ENCODE measurements at regions not wholly inside any gene's neighbourhood (a gene's known extent, or its start where the extent isn't known, plus 50 kb on each side); places are given as distances from the start of the nearest gene placed in this dataset.

DNA sequence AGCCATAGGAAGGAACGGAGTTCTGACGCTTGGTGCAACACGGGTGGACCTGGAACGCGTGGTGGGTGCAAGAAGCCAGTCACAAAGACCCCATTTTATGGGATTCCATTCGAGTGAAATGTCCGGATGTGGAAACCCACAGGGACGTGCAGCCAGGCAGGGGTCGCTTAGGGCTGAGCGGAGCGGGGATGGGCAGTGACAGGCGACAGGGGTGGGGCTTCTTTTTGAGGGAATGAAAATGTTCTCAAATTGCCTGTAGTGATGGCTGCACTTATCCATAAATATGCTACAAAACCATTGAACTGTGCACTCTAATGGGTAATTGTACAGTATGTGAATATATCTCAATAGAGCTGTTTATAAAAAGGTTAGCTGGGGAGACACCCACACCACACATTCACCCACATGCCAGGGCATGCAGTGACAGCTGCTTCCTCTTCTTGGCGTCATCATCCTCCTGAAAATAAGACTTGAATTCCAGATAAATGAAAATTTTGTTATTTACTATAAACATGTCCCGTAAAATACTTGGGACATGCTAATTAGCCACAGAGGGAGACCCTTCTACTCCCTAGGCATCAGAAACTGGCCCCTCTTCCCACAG is 71.3 kb upstream of the OLFM1 start:
- Histone ChIP-seq H3K9me3 (ENCODE audit: insufficient read depth, low read length) (no peaks in the 10 kb centered on the region; the same call in 1 of the 2 replicates), H3K27me3 (ENCODE audit: insufficient read depth, insufficient read length) (peaks cover 3% of the 10 kb centered on the region)

DNA sequence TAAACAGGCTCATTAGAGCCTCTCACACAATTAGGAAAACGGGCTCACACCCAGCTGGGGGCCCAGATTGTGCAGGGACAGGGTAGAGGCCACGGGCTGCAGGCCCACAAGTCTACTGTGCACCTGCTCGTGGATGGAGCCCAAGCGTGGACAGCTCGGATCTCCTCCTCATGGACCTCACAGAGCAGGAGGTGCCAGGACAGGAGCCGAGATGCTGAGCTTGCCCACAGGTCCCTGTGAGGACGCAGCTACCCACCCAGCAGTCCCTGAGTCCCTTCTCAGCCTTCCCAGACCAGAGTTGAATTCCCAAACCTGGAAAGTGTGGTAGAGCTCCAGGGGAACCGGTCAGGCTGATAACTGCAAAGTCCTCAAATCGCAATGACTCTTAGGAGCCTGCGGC is 70.6 kb upstream of the OLFM1 start:
- Histone ChIP-seq H3K9ac (ENCODE audit: insufficient read length, low read depth) (no peak overlapping the region), H3K4me1 (ENCODE audit: insufficient read depth, insufficient read length) (peaks cover 10% of the 10 kb centered on the region), H3K9me3 (ENCODE audit: insufficient read depth, low read length) (no peaks in the 10 kb centered on the region; the same call in 1 of the 2 replicates), H3K36me3 (ENCODE audit: insufficient read depth, insufficient read length, low read length) (no peaks in the 10 kb centered on the region), H3K4me3 (ENCODE audit: insufficient read length, low read depth) (no peak overlapping the region), H3K27me3 (ENCODE audit: insufficient read depth, insufficient read length) (peaks cover 3% of the 10 kb centered on the region)
- no peak for TF ChIP-seq SUZ12 (IDR thresholded peaks at IDR 0.05; ENCODE audit: extremely low read depth, insufficient read depth, insufficient read length)
- no peak for TF ChIP-seq ZNF274 (IDR thresholded peaks at IDR 0.05; ENCODE audit: low read depth, low read length)
- no peak for TF ChIP-seq YY1 (IDR thresholded peaks at IDR 0.05; ENCODE audit: insufficient read depth, insufficient read length)
- no peak for DNase-seq (ENCODE audit: low read depth, low spot score)

More for the DNA sequence above, 71.3 kb upstream of the OLFM1 start:
- no peak overlapping the region for H3K4me3 ChIP-seq (ENCODE audit: insufficient read length, low read depth)
- DNase-seq (ENCODE audit: low read depth, low spot score): no peak
- no peaks in the 10 kb centered on the region for H3K36me3 ChIP-seq (ENCODE audit: insufficient read depth, insufficient read length, low read length)
- H3K9ac ChIP-seq (ENCODE audit: insufficient read length, low read depth): no peak overlapping the region
- H3K4me1 ChIP-seq (ENCODE audit: insufficient read depth, insufficient read length): peaks cover 10% of the 10 kb centered on the region
- TF ChIP-seq ZNF274 (IDR thresholded peaks at IDR 0.05; ENCODE audit: low read depth, low read length): no peak
- TF ChIP-seq SUZ12 (IDR thresholded peaks at IDR 0.05; ENCODE audit: extremely low read depth, insufficient read depth, insufficient read length): no peak
- no peak for TF ChIP-seq YY1 (IDR thresholded peaks at IDR 0.05; ENCODE audit: insufficient read depth, insufficient read length)

DNA sequence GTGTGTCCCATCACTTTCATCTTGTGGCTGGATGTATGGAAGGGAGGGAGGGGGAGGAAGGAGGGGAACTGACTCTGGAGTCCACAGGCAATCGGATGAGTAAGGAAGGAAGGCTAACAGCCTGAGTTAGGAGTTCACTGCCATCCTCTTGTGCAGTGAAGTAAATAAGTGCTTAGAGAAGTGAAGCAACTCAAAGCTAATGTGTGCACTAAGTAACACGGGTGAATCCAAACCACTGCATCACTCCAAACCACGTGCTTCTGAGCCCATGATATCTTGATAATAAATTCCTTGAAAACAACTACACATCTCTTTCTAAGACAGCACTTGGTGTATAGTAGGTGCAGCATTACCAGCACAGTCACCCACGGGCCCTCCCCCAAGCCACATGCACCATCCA is 69.6 kb upstream of the OLFM1 start:
- Histone ChIP-seq H3K27me3 (ENCODE audit: insufficient read depth, insufficient read length) (peaks cover 3% of the 10 kb centered on the region), H3K9ac (ENCODE audit: insufficient read length, low read depth) (no peak overlapping the region), H3K9me3 (ENCODE audit: insufficient read depth, low read length) (no peaks in the 10 kb centered on the region; the same call in 1 of the 2 replicates), H3K4me1 (ENCODE audit: insufficient read depth, insufficient read length) (peaks cover 15% of the 10 kb centered on the region), H3K4me3 (ENCODE audit: insufficient read length, low read depth) (no peak overlapping the region), H3K36me3 (ENCODE audit: insufficient read depth, insufficient read length, low read length) (no peaks in the 10 kb centered on the region)
- no peak for TF ChIP-seq SUZ12 (IDR thresholded peaks at IDR 0.05; ENCODE audit: extremely low read depth, insufficient read depth, insufficient read length)
- TF ChIP-seq YY1 (IDR thresholded peaks at IDR 0.05; ENCODE audit: insufficient read depth, insufficient read length): no peak
- TF ChIP-seq ZNF274 (IDR thresholded peaks at IDR 0.05; ENCODE audit: low read depth, low read length): no peak
- DNase-seq (ENCODE audit: low read depth, low spot score): no peak

DNA sequence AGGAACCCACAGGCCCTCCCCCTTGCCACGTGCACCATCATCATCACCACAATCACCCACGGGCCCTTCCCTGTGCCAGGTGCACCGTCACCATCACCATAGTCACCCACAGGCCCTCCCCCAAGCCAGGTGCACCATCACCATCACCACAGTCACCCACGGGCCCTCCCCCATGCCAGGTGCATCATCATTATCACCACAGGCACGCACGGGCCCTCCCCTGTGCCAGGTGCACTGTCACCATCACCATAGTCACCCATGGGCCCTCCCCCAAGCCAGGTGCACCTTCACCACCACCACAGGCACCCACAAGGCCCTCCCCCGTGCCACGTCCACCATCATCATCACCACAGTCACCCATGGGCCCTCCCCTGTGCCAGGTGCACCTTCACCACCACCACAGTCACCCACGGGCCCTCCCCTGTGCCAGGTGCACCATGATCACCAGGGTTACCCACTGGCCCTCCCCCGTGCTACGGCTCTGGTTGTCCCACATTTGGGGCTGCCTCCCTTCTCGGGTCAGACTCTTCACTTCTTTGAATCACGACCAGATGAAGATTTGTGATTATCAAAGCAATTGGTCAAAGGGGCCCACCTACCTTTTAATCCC is 69.1 kb upstream of the OLFM1 start:
- H3K9me3 ChIP-seq (ENCODE audit: insufficient read depth, low read length): no peaks in the 10 kb centered on the region; the same call in 1 of the 2 replicates
- H3K27me3 ChIP-seq (ENCODE audit: insufficient read depth, insufficient read length): peaks cover 3% of the 10 kb centered on the region
- no peaks in the 10 kb centered on the region for H3K36me3 ChIP-seq (ENCODE audit: insufficient read depth, insufficient read length, low read length)
- H3K9ac ChIP-seq (ENCODE audit: insufficient read length, low read depth): no peak overlapping the region
- H3K4me3 ChIP-seq (ENCODE audit: insufficient read length, low read depth): no peak overlapping the region
- DNase-seq (ENCODE audit: low read depth, low spot score): no peak
- no peak for TF ChIP-seq ZNF274 (IDR thresholded peaks at IDR 0.05; ENCODE audit: low read depth, low read length)
- TF ChIP-seq YY1 (IDR thresholded peaks at IDR 0.05; ENCODE audit: insufficient read depth, insufficient read length): no peak
- TF ChIP-seq SUZ12 (IDR thresholded peaks at IDR 0.05; ENCODE audit: extremely low read depth, insufficient read depth, insufficient read length): no peak
- peaks cover 13% of the 10 kb centered on the region for H3K4me1 ChIP-seq (ENCODE audit: insufficient read depth, insufficient read length)

DNA sequence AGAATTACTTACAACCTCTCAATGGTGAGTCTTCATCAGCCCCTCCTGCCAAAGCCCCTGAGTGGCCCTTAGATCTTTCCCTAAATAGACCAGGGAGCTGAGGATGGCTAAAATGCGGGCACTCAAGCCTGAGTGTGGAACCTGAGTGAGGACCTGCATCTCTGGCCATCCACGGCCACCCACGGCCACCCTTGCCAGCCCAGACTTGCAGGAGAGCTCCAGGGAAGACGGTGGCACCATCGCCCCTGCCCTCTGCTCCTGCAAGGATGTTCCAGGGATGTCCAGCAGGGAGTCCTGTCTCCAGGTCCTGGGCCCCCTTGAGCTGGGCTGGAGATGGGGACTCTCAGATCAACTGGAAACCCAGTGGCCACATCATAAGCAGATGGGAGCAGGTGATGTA is 68.2 kb upstream of the OLFM1 start:
- no peak for DNase-seq (ENCODE audit: low read depth, low spot score)
- Histone ChIP-seq H3K9me3 (ENCODE audit: insufficient read depth, low read length) (no peaks in the 10 kb centered on the region; the same call in 1 of the 2 replicates), H3K9ac (ENCODE audit: insufficient read length, low read depth) (no peak overlapping the region), H3K4me3 (ENCODE audit: insufficient read length, low read depth) (no peak overlapping the region), H3K36me3 (ENCODE audit: insufficient read depth, insufficient read length, low read length) (no peaks in the 10 kb centered on the region), H3K27me3 (ENCODE audit: insufficient read depth, insufficient read length) (peaks cover 3% of the 10 kb centered on the region), H3K4me1 (ENCODE audit: insufficient read depth, insufficient read length) (peaks cover 19% of the 10 kb centered on the region)
- no peak for TF ChIP-seq SUZ12 (IDR thresholded peaks at IDR 0.05; ENCODE audit: extremely low read depth, insufficient read depth, insufficient read length)
- TF ChIP-seq YY1 (IDR thresholded peaks at IDR 0.05; ENCODE audit: insufficient read depth, insufficient read length): no peak
- TF ChIP-seq ZNF274 (IDR thresholded peaks at IDR 0.05; ENCODE audit: low read depth, low read length): no peak

DNA sequence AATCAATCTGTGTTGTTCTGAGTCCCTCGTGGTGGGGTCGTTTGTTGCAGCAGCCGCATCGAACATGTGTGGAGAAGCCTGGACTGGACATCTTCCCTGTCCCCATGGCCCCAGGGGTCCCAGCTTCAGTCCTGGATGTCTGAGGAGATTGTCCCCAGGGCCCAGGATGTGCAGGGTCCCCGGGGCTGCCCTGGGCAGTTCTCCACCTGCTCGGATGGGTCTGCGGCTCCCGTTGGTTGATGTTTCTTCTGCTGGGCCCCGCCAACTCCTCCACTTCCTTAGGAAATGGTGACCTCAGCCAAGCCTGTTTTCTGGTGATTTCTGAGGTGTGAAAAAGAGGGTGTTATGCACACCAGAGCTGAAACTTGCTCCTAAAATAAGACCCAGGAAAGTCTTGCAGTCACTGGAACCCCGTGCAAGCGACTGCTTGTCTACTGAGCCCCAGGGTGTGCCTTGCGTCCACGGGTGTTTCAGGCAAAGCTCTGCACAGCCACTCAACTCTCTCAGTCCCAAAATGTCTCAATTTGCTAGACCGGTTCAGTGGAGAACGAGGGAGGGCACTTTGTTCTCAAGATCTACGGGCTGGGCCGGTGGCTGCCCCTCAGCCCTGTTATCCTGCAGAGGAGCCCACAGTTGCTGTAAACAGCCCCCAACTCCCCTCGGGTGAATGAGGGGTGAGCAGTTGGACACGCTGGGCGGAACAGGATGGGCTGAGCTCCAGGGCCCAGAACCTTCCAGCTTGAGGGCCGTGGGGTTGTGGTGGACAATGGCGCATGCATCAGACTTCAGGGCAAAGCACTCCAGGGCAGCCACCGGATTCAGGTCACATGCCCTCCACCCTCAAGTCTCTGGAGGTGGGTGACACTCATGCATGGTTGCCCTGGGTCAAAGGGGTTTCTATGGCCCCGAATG is 66.7 kb upstream of the OLFM1 start:
- Histone ChIP-seq H3K9ac (ENCODE audit: insufficient read length, low read depth) (no peak overlapping the region), H3K9me3 (ENCODE audit: insufficient read depth, low read length) (no peaks in the 10 kb centered on the region; the same call in 1 of the 2 replicates), H3K36me3 (ENCODE audit: insufficient read depth, insufficient read length, low read length) (no peaks in the 10 kb centered on the region), H3K4me3 (ENCODE audit: insufficient read length, low read depth) (no peak overlapping the region), H3K27me3 (ENCODE audit: insufficient read depth, insufficient read length) (peaks cover 3% of the 10 kb centered on the region), H3K4me1 (ENCODE audit: insufficient read depth, insufficient read length) (peaks cover 16% of the 10 kb centered on the region)
- no peak for TF ChIP-seq ZNF274 (IDR thresholded peaks at IDR 0.05; ENCODE audit: low read depth, low read length)
- TF ChIP-seq YY1 (IDR thresholded peaks at IDR 0.05; ENCODE audit: insufficient read depth, insufficient read length): no peak
- no peak for TF ChIP-seq SUZ12 (IDR thresholded peaks at IDR 0.05; ENCODE audit: extremely low read depth, insufficient read depth, insufficient read length)
- DNase-seq (ENCODE audit: low read depth, low spot score): no peak

Data from NT2/D1 (cell line).